LNCAP (cell line): ENCODE measurements at regions not wholly inside any gene's neighbourhood (a gene's known extent, or its start where the extent isn't known, plus 50 kb on each side); places are given as distances from the start of the nearest gene placed in this dataset.

Experiments
- TF ChIP-seq, protein P1 (sequence below): fragments of 450-650 bp; IDR thresholded peaks from 2 replicates; pipeline ENCODE4 v1.5.1; 2017; ENCODE audit warnings: mild to moderate bottlenecking

GRCh38 chr11:22471385-22471784 is 133.2 kb downstream of the SLC17A6 start:
- TF ChIP-seq, protein P1, sequence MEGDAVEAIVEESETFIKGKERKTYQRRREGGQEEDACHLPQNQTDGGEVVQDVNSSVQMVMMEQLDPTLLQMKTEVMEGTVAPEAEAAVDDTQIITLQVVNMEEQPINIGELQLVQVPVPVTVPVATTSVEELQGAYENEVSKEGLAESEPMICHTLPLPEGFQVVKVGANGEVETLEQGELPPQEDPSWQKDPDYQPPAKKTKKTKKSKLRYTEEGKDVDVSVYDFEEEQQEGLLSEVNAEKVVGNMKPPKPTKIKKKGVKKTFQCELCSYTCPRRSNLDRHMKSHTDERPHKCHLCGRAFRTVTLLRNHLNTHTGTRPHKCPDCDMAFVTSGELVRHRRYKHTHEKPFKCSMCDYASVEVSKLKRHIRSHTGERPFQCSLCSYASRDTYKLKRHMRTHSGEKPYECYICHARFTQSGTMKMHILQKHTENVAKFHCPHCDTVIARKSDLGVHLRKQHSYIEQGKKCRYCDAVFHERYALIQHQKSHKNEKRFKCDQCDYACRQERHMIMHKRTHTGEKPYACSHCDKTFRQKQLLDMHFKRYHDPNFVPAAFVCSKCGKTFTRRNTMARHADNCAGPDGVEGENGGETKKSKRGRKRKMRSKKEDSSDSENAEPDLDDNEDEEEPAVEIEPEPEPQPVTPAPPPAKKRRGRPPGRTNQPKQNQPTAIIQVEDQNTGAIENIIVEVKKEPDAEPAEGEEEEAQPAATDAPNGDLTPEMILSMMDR, result no peak

GRCh38 chr11:22467741-22468140 is 129.6 kb downstream of the SLC17A6 start:
- TF ChIP-seq, protein P1, result no peak

DNA sequence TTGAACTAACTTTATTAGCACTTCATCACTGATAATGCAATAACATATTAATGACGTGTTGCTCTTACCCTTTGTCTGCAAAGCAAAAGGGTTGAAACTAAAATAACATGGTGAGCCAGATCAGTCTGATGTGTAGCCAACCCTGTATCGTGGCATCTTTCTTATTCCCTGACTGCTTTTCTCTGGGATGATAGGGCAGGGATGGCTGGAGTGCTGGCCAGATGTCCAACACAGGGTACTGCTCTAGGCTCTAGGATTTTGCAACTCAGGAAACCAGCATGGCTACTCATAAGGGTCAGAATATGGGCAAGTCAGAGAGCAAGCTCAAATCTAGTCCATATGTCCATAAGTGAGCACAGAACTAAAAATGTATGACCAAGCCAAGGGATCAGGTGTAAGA is 129.1 kb downstream of the SLC17A6 start:
- TF ChIP-seq, protein P1, result no peak

DNA sequence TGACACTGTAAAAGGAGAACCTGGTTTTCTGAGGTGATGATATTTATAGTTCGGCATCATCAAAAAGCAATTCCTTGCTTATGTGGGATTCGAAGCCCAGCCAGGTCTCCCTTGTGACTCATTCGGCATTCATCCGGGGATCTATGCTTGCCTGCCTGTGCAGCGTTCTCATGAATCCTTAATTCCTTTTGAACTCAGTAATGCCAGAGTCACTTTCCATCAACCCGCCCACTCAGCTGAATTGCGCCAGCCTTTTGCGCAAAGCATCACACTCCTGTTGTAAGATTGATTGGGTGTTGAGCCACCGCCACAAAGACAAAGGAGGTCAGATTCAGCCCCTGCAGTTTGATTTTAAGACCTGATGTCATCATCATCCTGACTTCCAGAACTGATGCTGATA is 128.6 kb downstream of the SLC17A6 start:
- TF ChIP-seq, protein P1, result no peak

DNA sequence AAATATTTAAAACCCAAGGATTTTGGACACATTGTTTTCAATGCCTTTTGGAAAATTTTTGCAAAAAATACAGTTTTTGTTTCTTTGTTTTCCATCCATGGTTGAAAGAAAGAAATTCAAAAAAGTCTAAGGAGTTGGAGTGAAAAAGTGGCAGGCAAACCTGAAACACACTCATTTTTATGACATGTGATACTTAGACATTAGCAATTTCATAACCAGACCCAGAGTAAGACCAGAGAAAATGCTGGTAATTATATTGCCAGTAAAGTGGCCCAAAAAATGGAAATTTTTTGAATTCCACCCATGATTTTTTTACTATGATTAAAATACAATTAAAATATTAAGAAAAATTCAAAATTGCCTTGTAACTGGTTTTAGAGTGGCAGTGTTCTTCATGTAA is 128.2 kb downstream of the SLC17A6 start:
- TF ChIP-seq, protein P1, result no peak

DNA sequence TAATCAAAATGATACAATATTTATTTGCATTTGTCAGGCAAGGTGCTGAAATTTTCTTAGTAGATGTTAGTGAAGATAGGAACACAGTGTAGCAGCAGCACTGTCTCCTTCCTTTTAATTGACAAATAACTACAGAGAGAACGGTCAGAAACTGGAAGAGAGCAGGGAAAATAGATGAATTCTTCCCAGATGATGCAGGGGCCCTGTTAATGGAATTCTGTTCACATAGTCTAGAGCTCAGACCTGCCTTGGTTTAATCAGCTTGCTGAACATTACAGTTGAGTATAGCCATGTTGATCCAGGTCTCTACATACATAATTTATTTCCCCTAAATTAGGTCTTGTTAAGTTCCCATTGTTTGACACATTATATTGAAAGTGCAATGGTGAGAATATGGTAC is 127.4 kb downstream of the SLC17A6 start:
- TF ChIP-seq, protein P1, result no peak

GRCh38 chr11:22461626-22462025 is 123.4 kb downstream of the SLC17A6 start:
- TF ChIP-seq, protein P1, result no peak

- TF ChIP-seq, protein P1, result no peak
These were observed 122.0 kb downstream of the SLC17A6 start for GRCh38 chr11:22460181-22460580.
